ENCODE measurements at regions not wholly inside any gene's neighbourhood (a gene's known extent, or its start where the extent isn't known, plus 50 kb on each side); places are given as distances from the start of the nearest gene placed in this dataset.

DNA sequence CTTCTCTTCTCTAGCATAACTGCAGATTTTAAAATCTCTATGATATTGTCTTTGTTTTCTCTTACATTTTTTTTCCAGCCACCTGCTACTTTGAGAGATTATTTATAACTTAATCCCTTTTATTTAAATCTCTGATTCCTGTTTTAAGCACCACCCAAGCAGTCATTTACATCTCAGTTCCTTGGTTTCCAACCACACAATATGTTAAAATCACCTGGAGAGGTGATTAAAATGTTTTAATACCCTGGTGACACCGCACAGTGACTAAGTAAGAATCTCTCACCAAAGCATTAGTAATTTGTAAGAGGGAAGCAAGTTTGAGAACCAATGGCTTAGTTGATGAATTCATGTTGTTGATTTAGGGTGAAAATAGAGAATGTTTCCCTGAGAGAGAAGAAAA, 849.8 kb downstream of the TMTC2 start:
- TF ChIP-seq CTCF (IDR thresholded peaks at IDR 0.05) (no peak), EZH2 (IDR thresholded peaks at IDR 0.05; ENCODE audit: borderline replicate concordance, insufficient read depth, low read depth, low read length, poor library complexity, severe bottlenecking) (no peak)

All from B cell (primary cell).